ENCODE measurements at regions not wholly inside any gene's neighbourhood (a gene's known extent, or its start where the extent isn't known, plus 50 kb on each side); places are given as distances from the start of the nearest gene placed in this dataset.

- TF ChIP-seq, protein P1, sequence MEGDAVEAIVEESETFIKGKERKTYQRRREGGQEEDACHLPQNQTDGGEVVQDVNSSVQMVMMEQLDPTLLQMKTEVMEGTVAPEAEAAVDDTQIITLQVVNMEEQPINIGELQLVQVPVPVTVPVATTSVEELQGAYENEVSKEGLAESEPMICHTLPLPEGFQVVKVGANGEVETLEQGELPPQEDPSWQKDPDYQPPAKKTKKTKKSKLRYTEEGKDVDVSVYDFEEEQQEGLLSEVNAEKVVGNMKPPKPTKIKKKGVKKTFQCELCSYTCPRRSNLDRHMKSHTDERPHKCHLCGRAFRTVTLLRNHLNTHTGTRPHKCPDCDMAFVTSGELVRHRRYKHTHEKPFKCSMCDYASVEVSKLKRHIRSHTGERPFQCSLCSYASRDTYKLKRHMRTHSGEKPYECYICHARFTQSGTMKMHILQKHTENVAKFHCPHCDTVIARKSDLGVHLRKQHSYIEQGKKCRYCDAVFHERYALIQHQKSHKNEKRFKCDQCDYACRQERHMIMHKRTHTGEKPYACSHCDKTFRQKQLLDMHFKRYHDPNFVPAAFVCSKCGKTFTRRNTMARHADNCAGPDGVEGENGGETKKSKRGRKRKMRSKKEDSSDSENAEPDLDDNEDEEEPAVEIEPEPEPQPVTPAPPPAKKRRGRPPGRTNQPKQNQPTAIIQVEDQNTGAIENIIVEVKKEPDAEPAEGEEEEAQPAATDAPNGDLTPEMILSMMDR (IDR thresholded peaks at IDR 0.05) = no peak
- TF ChIP-seq POLR2AphosphoS5 (IDR thresholded peaks at IDR 0.05) = no peak
- no peak for TF ChIP-seq POLR2A (IDR thresholded peaks at IDR 0.05)
- TF ChIP-seq EP300 (IDR thresholded peaks at IDR 0.05) = no peak
Observed at GRCh38 chr18:77487951-77488740, 238.5 kb downstream of the GALR1 start.

Data from sigmoid colon (tissue), 4 donors.